ENCODE measurements at regions not wholly inside any gene's neighbourhood (a gene's known extent, or its start where the extent isn't known, plus 50 kb on each side); places are given as distances from the start of the nearest gene placed in this dataset.

GRCh38 chr7:85664341-85664740 is 477.5 kb upstream of the SEMA3D start:
- ATAC-seq = no peak
- DNase-seq (ENCODE audit: missing footprints) = no peak
- intact Hi-C loops (cut with DNase I) = no loop called here

DNA sequence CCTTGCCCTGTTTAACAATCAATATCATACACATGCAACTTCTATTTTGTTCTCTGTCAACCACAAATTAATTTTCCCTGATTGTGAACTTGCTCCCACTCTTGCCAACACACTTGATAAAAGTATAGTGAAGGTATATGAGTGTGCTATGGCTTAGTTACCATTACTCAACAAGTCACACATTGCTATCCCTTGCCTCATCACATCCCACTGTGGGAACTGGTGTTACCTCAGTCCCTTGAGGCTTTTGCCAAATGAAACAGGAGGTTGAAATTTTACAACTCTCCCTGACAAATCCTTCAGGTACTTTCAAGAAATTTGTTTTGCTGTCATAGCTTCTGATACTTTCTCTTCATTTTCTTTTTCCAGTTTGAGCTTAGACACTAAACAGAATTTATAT is 472.5 kb upstream of the SEMA3D start:
- no peak for DNase-seq (ENCODE audit: missing footprints)
- intact Hi-C loops (cut with DNase I) = no loop called here
- ATAC-seq = no peak

- DNase-seq (ENCODE audit: missing footprints) (no peak), ATAC-seq (no peak)
- intact Hi-C loops (cut with DNase I) = no loop called here
Observed at GRCh38 chr7:85655252-85655651, 468.4 kb upstream of the SEMA3D start.

DNA sequence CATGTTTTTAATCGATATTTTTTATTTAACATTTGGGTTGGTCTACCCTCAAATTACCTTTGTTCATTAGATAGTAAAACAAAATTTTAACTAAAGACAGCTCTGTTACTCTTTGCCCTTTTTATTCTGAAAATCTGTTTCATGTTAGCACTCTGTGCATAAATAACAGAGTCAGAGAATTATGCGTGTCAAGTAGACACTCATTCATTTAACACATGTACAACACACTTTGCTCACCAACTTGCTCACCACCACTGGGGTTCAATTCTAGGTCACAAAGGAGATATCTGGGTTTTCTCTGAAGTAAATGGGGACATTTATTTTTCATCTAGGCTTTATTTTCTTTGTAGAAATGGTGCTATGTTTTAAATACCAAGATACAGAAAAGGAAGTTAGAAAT is 457.4 kb upstream of the SEMA3D start:
- DNase-seq (ENCODE audit: missing footprints) (no peak), ATAC-seq (no peak)
- intact Hi-C loops (cut with DNase I) = no loop called here

DNA sequence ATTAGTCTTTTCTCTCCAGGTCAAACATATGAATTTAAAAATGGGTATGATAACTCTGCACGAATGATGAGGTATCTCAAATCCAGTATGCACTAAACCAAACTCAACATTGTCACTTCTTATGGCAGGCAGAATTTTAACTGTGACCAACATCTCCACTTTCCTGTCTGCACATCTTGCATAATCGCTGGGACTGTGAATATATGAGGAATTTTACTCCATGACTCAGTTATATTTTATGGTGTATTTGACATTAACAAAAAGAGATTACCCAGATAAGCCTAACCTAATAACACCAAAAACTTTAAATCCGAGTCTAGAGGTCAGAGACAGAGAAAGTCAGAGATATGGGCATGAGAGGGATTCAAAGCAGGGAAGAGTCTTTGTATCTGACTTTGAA is 454.5 kb upstream of the SEMA3D start:
- DNase-seq (ENCODE audit: missing footprints) = no peak
- no peak for ATAC-seq
- intact Hi-C loops (cut with DNase I) = no loop called here

DNA sequence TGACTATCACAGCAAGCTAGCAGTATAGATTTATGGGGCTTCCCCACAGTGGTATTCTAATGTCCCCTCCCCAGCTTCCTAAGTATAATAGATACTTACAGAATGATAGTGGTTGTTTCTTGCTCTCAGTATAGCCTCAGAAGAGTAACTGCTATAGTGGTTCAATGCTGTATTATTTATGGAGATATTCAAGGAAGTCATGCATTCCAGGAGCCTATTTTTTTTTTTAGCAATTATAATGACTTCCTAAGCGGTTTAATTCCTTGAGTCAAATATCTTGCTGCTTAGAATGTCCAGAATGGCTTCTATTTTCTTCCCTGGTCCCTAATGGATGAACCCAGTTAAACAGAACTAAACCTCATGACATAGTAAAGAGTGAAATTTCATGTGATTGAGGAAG is 451.5 kb upstream of the SEMA3D start:
- ATAC-seq (no peak), DNase-seq (ENCODE audit: missing footprints) (no peak)
- intact Hi-C loops (cut with DNase I) = no loop called here

GRCh38 chr7:85634951-85635350 is 448.1 kb upstream of the SEMA3D start:
- intact Hi-C loops (cut with DNase I) = no loop called here
- DNase-seq (ENCODE audit: missing footprints) (no peak), ATAC-seq (no peak)

DNA sequence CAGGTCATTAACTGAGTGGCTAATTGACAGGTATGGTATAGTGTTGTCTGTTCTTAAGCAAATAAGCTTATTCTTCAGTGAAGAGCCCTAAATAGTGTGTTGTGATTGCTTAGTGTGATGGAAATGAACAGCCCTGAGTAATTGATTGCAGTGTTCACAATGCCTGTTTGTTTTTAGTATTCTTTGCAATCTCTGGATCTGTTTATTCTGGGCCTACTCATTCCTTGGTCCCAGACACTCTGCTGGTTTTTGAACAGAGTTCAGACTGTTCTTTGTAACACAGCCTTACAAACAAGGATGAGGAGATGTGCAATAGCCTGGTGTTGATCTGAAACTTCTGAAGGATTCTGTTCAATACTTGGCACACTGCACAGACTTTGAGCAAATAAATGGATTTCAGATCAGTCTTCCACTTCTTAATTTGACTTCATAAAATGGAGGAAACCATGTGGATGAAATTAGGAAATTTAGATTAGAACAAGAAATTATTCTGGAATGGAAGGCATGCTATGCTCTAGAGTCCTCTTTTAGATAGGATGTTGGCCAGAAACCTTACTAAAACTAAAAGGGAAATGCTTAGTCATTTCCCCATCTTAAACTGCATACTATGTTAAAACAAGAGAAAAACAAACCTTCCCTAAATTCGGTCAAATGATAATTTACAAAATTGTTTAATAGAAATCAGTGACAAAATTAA is 444.2 kb upstream of the SEMA3D start:
- intact Hi-C loops (cut with DNase I) = no loop called here
- DNase-seq (ENCODE audit: missing footprints) (no peak), ATAC-seq (no peak)

DNA sequence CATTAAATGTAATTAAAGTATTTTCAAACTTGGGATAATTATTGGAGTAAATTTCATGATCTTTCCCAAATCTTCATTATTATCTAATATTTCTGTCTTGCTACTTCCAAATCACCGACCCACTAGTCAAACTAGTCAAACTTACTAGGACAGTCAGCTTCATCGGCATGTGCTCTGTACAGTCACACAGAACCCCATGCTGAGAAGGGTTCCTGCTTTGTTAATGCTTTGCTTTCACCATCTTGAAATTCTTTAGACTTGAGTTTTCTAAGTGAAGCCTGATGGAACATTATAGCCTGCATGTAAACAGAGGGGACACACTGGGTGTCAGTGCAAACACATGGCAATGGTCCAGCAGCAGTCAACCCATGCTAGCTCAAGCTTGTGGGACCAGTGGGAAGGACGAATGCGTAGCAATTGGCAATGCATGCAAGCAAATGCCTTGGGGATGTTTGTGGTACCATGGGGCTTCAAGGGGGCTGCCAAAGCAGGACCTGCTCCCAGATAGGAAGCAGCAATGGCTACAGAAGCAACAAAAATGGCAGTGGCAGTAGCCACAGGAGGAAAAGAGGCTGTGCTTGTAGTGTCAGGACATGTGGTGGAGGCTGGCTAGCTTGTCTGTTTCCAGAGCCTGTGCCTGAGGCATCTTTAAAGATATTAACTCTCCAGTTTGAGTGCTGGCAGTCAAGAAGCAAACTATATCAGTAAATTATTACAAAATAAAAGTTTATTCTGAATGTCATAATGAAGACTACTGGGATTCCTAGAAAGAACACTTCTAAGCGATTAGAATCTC is 441.1 kb upstream of the SEMA3D start:
- no peak for DNase-seq (ENCODE audit: missing footprints)
- no peak for ATAC-seq
- intact Hi-C loops (cut with DNase I) = no loop called here

DNA sequence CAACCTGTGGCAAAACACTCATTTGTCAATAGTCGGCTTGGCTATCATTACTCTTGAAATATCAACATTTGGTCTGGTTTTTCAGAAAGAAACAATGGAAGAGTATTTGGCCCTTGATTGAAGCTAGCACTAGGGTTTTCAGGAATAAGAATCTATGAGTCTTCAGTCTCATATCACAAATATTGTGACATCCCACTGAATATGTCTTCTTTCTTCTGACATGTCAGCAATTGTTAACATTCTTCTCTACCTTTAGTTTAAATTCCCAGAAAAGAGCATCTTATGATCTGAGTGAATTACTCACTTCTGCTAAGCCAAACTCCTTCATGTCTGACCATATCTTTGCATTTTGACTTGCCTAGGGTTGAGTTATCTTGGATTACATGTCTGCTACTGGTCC is 435.2 kb upstream of the SEMA3D start:
- DNase-seq (ENCODE audit: missing footprints) (no peak), ATAC-seq (no peak)
- intact Hi-C loops (cut with DNase I) = no loop called here

- ATAC-seq (no peak), DNase-seq (ENCODE audit: missing footprints) (no peak)
- intact Hi-C loops (cut with DNase I) = no loop called here
Observed at GRCh38 chr7:85620936-85621685, 434.3 kb upstream of the SEMA3D start.

DNA sequence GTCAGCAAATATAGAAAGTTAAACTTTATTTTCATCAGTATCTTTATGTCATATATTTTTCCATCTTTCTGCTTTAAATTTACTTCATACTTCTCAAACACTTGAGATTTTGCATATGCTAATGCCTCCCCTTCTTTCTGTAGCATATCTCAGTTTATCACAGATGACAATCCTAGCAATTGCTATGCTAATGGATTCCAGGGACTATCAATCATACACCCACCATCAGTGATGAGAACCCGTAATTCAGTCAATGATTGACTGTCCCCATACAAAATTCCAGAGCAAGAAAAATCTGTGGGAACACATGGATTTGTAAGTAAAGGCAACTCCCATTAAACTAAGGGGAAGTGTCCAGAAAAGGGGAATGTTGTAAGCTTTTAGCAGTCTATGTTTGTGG is 432.4 kb upstream of the SEMA3D start:
- DNase-seq (ENCODE audit: missing footprints) = no peak
- ATAC-seq = no peak
- intact Hi-C loops (cut with DNase I) = no loop called here

DNA sequence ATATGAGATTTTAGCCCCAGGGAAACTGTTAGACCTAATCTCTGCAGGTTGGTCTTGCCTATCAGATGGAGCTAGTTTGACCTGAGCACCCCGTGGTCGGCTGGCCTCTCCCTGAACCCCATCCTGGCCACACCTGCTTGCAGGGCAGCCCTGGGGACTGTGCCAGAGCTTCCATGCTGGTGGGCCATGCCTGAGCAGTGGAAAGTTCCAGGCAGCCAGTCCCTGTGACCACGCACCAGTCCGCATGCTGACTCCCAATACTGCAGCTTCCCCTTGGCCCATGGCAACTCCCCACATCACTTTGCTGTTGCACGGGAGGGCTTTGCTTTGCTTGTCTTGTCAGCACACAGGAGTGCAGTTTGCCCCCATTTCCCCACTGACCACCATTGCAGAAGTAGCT is 427.8 kb upstream of the SEMA3D start:
- DNase-seq (ENCODE audit: missing footprints) (no peak), ATAC-seq (no peak)
- intact Hi-C loops (cut with DNase I) = no loop called here

- ATAC-seq (no peak), DNase-seq (ENCODE audit: missing footprints) (no peak)
- intact Hi-C loops (cut with DNase I) = no loop called here
Observed at GRCh38 chr7:85612514-85612913, 425.7 kb upstream of the SEMA3D start.

GRCh38 chr7:85608804-85609203 is 421.9 kb upstream of the SEMA3D start:
- ATAC-seq (no peak), DNase-seq (ENCODE audit: missing footprints) (no peak)
- intact Hi-C loops (cut with DNase I) = no loop called here

GRCh38 chr7:85602196-85602595 is 415.3 kb upstream of the SEMA3D start:
- ATAC-seq = no peak
- intact Hi-C loops (cut with DNase I) = no loop called here
- no peak for DNase-seq (ENCODE audit: missing footprints)

- ATAC-seq = no peak
Observed at GRCh38 chr7:85600395-85600794, 413.5 kb upstream of the SEMA3D start.

GRCh38 chr7:85596827-85597226 is 410.0 kb upstream of the SEMA3D start:
- ATAC-seq (no peak), DNase-seq (ENCODE audit: missing footprints) (no peak)
- intact Hi-C loops (cut with DNase I) = no loop called here

More at GRCh38 chr7:85600395-85600794, 413.5 kb upstream of the SEMA3D start:
- intact Hi-C loops (cut with DNase I) = no loop called here
- no peak for DNase-seq (ENCODE audit: missing footprints)

DNA sequence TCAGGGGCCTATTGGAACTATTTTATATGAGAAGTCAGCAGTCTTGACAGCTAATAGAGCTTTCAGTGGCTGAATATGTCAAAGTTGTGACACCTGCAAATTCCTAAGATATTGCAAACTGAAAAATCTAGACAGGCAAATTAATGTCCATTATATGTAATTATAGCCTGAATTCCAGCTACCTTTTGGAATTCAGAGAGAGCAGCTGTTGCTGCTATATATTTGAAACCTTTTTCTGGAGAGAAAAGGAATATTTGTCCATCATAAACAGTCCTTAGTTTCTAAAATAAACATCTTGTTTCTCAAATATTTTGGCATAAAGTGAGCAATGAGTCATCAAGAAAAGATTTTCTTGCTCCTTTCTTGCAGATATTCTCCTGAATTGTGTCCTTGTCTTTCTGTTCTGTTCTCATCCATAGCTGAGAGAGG is 408.9 kb upstream of the SEMA3D start:
- DNase-seq (ENCODE audit: missing footprints) (no peak), ATAC-seq (no peak)
- intact Hi-C loops (cut with DNase I) = no loop called here

GRCh38 chr7:85593355-85593754 is 406.5 kb upstream of the SEMA3D start:
- DNase-seq (ENCODE audit: missing footprints) (no peak), ATAC-seq (no peak)
- intact Hi-C loops (cut with DNase I) = no loop called here

Measured in Right ventricle myocardium inferior (tissue), 1 donor.